ENCODE measurements at regions not wholly inside any gene's neighbourhood (a gene's known extent, or its start where the extent isn't known, plus 50 kb on each side); places are given as distances from the start of the nearest gene placed in this dataset.

DNA sequence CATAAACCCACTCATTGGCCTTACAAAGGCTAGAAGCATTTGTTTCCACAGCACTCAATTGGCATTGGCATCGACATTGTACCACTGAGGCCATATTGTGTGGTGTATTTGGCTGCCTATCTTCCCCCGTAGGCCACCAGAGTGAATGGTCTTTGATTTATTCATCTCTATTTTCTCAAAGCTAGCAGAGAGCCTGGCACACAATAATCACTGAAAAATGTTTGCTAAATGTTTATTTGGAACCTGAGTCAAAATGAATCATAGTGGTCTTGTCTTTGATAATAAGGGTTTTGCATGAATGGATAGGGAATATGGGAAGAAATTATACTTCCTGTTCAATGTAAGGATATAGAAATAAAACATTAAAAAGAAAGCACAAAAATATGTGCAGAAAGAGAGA lies 107.3 kb upstream of the SLC8A1 start:
- in situ Hi-C loops (cut with MboI; ENCODE audit: low sequenced_read_pairs) = loop anchor here (25.0 kb wide), 1 partner anchor 647 kb away; no protein-coding TSS in a partner anchor

DNA sequence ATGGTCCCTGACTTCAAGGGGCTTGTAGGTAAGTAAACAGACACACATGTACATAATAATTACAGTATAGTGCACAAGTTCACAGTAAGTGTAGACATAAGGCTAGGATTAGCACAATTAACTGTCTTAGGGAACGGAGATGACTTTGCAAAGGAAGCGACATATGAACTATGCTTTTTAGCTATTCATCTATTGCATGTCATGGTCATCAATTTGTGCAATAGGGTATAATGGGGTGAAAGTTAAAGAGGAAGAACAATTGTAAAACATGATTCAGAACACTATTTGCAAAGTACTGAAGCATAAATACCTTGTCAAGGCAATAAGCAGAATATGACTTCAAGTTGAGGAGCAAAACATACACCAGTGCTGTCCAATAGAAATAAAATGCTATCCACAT lies 112.3 kb upstream of the SLC8A1 start:
- in situ Hi-C loops (cut with MboI; ENCODE audit: low sequenced_read_pairs) = loop anchor here (25.0 kb wide), 1 partner anchor 652 kb away; no protein-coding TSS in a partner anchor

DNA sequence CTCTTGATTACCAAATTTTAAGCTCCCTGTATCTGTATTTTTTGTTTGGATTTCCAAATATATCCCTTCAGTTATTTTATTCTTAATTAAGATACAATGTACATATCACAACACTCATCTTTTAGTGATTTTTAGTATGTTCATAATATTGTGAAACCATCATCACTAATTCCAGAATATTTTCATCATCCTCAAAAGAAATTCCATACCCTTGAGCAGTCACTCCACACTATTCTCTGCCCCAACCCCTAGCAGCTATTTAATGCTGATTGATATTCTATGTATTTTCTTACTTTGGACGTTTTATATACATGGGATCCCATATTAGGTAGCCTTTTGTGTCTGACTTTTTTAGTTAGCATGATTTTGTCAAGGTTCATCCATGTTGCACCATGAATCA lies 127.4 kb upstream of the SLC8A1 start:
- in situ Hi-C loops (cut with MboI; ENCODE audit: low sequenced_read_pairs) = no loop called here

GRCh38 chr2:40584432-40584831 lies 132.5 kb upstream of the SLC8A1 start:
- in situ Hi-C loops (cut with MboI; ENCODE audit: low sequenced_read_pairs) = no loop called here

DNA sequence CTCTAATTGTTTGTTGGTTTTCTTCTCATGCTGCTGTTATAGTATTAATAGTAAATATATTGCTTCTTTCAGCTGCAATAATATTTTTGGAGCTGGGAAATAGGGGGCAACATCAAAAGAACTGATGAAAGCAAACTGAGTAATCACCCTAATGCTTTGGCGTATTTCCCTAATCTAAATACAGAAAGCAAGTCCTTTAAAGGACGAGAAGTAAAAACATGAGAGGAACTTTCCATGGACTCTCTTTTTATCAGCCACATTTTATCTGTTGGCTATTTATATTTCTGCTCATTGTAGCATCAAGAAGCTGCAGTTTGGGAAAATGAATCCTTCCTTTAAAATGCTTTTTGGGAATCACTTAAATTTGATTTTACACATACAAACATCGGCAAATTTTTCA lies 139.9 kb upstream of the SLC8A1 start:
- in situ Hi-C loops (cut with MboI; ENCODE audit: low sequenced_read_pairs) = no loop called here

GRCh38 chr2:40592218-40592617 lies 140.3 kb upstream of the SLC8A1 start:
- in situ Hi-C loops (cut with MboI; ENCODE audit: low sequenced_read_pairs) = no loop called here

- in situ Hi-C loops (cut with MboI; ENCODE audit: low sequenced_read_pairs) = no loop called here
These were observed 155.0 kb upstream of the SLC8A1 start for GRCh38 chr2:40606862-40607261.

GRCh38 chr2:40611196-40611595 lies 159.3 kb upstream of the SLC8A1 start:
- in situ Hi-C loops (cut with MboI; ENCODE audit: low sequenced_read_pairs) = no loop called here

- in situ Hi-C loops (cut with MboI; ENCODE audit: low sequenced_read_pairs) = no loop called here
These were observed 174.0 kb upstream of the SLC8A1 start for GRCh38 chr2:40625849-40626248.

- in situ Hi-C loops (cut with MboI; ENCODE audit: low sequenced_read_pairs) = no loop called here
These were observed 176.7 kb upstream of the SLC8A1 start for GRCh38 chr2:40628556-40628955.

GRCh38 chr2:40629768-40630434 lies 178.0 kb upstream of the SLC8A1 start:
- in situ Hi-C loops (cut with MboI; ENCODE audit: low sequenced_read_pairs) = no loop called here

DNA sequence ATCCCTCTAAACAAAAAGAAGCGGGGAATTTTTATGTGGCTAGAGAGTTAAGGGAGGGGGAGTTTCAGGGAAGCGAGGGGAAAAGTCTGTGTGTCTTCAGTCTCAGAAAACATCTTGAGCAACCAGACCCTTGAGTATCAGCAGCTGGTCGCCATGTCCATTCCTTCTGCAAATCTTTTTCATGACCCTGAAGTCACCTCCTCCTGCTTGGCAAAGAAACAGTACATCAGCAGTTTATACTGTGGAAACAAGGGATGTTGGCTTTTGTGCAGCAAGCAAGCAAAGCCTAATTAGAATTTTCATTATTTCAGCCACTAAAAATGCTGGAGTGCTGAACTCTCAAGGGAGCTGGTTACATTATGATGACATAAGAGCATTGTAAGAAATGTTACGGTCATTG lies 187.4 kb upstream of the SLC8A1 start:
- in situ Hi-C loops (cut with MboI; ENCODE audit: low sequenced_read_pairs) = no loop called here

- in situ Hi-C loops (cut with MboI; ENCODE audit: low sequenced_read_pairs) = no loop called here
These were observed 190.3 kb upstream of the SLC8A1 start for GRCh38 chr2:40642237-40642636.

DNA sequence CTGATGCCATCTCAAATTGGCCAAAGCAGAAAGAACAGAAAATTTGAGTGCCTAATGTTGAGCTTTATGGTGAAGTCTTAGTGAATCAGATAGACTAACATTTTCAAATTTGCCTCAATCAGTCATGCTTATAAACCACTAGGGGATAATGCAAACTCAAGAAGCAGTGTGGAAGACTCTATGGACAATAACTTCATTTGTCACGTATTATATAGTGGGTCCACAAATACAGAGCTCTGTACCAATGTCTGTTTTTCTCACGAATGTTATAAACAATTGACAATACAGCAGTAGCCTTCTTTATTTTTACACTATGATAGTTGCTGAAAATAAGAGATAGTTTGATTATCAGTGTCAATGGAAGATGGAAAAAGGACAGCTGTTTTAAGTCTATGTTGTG lies 190.8 kb upstream of the SLC8A1 start:
- in situ Hi-C loops (cut with MboI; ENCODE audit: low sequenced_read_pairs) = no loop called here

- in situ Hi-C loops (cut with MboI; ENCODE audit: low sequenced_read_pairs) = no loop called here
These were observed 194.8 kb upstream of the SLC8A1 start for GRCh38 chr2:40646642-40647041.

GRCh38 chr2:40652155-40652554 lies 200.3 kb upstream of the SLC8A1 start:
- in situ Hi-C loops (cut with MboI; ENCODE audit: low sequenced_read_pairs) = no loop called here

DNA sequence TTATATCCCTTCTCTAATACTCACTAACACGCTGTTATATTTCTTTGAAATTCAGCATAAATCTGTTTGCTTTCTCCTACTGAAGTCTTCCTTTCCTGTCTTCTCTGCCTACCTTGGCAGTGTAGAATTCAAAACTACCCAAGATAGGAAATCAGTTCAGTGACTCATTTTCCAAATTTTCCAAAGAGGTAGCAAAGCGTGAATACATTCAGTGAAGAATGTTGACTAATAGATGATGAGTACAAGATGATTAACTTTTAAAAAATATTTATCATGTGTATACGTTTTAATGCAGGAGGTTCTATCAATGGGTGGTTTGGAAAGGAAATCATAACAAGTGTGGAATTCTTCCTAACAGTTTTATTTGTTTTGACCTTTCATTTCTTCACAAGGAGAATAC lies 201.9 kb upstream of the SLC8A1 start:
- in situ Hi-C loops (cut with MboI; ENCODE audit: low sequenced_read_pairs) = no loop called here

DNA sequence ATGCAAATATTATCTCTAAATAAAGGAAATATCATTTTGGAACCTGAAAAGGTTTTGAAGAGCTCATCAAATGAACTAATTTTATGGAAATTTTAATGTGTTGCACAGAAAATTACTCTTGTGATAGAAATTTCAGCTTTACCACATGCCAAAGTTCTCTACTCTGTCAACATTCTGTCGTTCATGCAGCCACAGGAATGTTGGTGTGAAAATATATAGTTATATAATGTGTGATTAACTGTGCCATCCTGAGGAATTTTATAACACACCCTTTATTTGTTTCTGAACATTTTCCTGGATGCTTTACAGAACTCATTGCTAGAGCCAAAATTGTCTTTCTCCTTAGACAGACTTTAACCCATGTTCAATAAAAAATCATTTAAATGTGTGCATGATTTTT lies 202.5 kb upstream of the SLC8A1 start:
- in situ Hi-C loops (cut with MboI; ENCODE audit: low sequenced_read_pairs) = no loop called here

DNA sequence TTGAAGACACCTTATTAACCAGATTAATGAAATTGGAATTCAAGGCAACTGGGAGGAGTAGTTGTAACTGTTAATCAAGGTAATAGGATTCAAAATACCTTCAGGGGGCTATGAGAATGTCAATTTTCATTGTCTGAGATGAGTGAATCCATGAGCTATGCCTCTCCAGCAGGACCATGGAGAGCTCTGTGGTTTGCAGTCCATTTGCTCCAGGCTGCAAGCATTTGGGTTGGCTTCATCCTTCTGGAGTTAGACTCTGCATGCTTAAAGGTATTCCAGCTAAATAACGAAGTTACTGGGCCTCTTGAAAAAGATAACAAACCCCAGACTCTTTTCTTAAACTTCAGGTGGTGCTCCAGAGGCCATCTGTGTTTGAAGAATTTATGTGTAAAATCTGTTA lies 207.1 kb upstream of the SLC8A1 start:
- in situ Hi-C loops (cut with MboI; ENCODE audit: low sequenced_read_pairs) = no loop called here

- in situ Hi-C loops (cut with MboI; ENCODE audit: low sequenced_read_pairs) = no loop called here
These were observed 213.8 kb upstream of the SLC8A1 start for GRCh38 chr2:40665493-40666232.

GRCh38 chr2:40666398-40666797 lies 214.5 kb upstream of the SLC8A1 start:
- in situ Hi-C loops (cut with MboI; ENCODE audit: low sequenced_read_pairs) = no loop called here

DNA sequence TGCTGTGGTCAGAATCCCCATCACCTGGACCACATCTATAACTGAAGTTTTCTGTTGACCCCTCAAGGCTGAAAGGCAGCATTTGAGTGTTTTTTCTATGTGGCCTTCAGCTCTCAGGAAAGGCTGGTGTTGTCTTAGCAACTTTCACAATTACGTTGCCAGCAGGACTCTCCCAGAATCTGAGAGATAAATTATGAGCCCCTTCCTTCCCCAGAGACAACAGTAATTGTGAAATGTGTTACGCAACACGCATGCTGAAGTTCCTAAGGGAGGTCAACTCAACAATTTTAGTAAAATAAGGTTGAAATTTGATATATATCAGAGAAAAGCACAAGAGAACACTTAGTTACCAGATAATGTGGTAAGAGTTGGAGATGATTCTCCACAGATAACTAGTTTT lies 216.5 kb upstream of the SLC8A1 start:
- in situ Hi-C loops (cut with MboI; ENCODE audit: low sequenced_read_pairs) = no loop called here
